HG03196 (cell line): ENCODE measurements at regions not wholly inside any gene's neighbourhood (a gene's known extent, or its start where the extent isn't known, plus 50 kb on each side); places are given as distances from the start of the nearest gene placed in this dataset.
"Not testable (repeated sequence)": the region's sequence is repeated elsewhere in the genome, so short reads cannot be mapped to it uniquely, and the experiment has no call there.

Source experiments
- ATAC-seq: cut with Tn5 transposase; IDR thresholded peaks from one replicate; pipeline ENCODE4 v1.9.1; 2021; ENCODE audit not compliant: unreplicated experiment

- ATAC-seq: no peak
Observed at GRCh38 chrY:16490706-16491105, 1389.3 kb downstream of the CDY2B start.

- ATAC-seq: no peak
Observed at GRCh38 chrY:16486696-16487215, 1393.3 kb downstream of the CDY2B start.

GRCh38 chrY:16480031-16480430 lies 1400.0 kb downstream of the CDY2B start:
- no peak for ATAC-seq

GRCh38 chrY:16474053-16474452 lies 1406.0 kb downstream of the CDY2B start:
- no peak for ATAC-seq

- no peak for ATAC-seq
Observed at GRCh38 chrY:16454799-16455198, 1425.2 kb downstream of the CDY2B start.

- ATAC-seq: no peak
Observed at GRCh38 chrY:16446152-16446551, 1433.9 kb downstream of the CDY2B start.

- ATAC-seq: not testable (repeated sequence)
Observed at GRCh38 chrY:16409206-16409923, 1470.7 kb downstream of the CDY2B start.

- ATAC-seq: not testable (repeated sequence)
Observed at GRCh38 chrY:16379458-16379857, 1500.6 kb downstream of the CDY2B start.

GRCh38 chrY:16341592-16341991 lies 1538.4 kb downstream of the CDY2B start:
- not testable (repeated sequence) for ATAC-seq

- ATAC-seq: not testable (repeated sequence)
Observed at GRCh38 chrY:16330032-16330758, 1549.8 kb downstream of the CDY2B start.

GRCh38 chrY:16329135-16329820 lies 1550.7 kb downstream of the CDY2B start:
- not testable (repeated sequence) for ATAC-seq
